ENCODE measurements at regions not wholly inside any gene's neighbourhood (a gene's known extent, or its start where the extent isn't known, plus 50 kb on each side); places are given as distances from the start of the nearest gene placed in this dataset.

DNA sequence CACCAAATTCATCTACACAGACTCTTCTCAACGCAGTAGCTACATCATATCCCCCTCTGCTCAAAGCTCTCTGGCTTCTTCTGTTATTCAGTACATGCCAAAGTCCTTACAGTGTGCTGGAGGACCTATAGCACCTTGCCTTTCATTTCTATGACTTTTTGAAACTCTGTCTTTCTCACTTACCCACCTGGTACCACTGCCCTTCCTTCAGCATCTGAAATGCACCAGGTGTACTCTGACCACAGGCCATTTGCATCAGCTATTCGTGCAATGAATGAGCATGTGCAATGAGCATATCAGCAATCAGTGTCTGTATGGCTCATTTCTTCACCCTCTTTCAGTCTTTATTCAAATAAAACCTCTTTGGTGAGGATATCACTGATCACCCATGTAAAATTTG lies 399.9 kb downstream of the RAB28 start:
- DNase-seq (ENCODE audit: extremely low read depth, low read depth): no peak
- H3K4me3 ChIP-seq (replicated peaks; ENCODE audit: low read depth, low read length): no peak overlapping the region
- TF ChIP-seq, protein P1, sequence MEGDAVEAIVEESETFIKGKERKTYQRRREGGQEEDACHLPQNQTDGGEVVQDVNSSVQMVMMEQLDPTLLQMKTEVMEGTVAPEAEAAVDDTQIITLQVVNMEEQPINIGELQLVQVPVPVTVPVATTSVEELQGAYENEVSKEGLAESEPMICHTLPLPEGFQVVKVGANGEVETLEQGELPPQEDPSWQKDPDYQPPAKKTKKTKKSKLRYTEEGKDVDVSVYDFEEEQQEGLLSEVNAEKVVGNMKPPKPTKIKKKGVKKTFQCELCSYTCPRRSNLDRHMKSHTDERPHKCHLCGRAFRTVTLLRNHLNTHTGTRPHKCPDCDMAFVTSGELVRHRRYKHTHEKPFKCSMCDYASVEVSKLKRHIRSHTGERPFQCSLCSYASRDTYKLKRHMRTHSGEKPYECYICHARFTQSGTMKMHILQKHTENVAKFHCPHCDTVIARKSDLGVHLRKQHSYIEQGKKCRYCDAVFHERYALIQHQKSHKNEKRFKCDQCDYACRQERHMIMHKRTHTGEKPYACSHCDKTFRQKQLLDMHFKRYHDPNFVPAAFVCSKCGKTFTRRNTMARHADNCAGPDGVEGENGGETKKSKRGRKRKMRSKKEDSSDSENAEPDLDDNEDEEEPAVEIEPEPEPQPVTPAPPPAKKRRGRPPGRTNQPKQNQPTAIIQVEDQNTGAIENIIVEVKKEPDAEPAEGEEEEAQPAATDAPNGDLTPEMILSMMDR (IDR thresholded peaks at IDR 0.05; ENCODE audit: low read depth, low read length, missing control alignments): no peak

DNA sequence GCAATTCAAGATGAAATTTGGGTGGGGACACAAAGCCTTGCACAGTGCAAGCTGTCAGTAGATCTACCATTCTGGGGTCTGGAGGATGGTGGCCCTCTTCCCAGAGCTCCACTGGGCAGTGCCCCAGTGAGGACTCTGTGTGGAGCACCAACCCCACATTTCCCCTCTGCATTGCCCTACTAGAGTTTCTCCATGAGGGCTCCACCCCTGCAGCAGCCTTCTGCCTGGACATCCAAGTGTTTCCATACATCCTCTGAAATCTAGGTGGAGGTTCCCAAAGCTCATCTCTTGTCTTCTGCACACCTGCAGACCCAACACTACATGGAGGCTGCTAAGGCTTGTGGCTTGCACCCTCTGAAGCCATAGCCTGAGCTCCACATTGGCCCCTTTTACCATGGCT lies 402.3 kb downstream of the RAB28 start:
- no peak overlapping the region for H3K4me3 ChIP-seq (replicated peaks; ENCODE audit: low read depth, low read length)
- TF ChIP-seq, protein P1 (IDR thresholded peaks at IDR 0.05; ENCODE audit: low read depth, low read length, missing control alignments): no peak
- no peak for DNase-seq (ENCODE audit: extremely low read depth, low read depth)

DNA sequence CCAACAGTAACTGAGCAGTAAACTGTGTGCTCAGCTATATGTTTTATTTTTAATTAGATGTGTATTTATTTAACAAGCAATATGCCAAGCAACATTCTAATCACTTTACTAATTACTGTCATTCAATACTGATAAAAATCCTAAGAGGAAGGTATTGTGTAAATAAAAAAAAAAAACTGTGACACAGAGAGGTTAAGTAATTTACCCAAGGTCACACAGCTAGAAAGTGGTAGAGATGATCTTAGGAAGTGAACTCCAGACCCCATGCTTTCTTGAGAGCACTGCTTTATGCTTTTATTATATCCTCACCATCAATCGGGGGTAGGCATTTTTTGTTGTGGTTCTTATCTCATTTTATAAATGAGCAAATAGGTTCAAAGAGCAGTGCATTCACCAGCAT lies 417.1 kb downstream of the RAB28 start:
- H3K4me3 ChIP-seq (replicated peaks; ENCODE audit: low read depth, low read length): no peak overlapping the region
- TF ChIP-seq, protein P1 (IDR thresholded peaks at IDR 0.05; ENCODE audit: low read depth, low read length, missing control alignments): no peak
- DNase-seq (ENCODE audit: extremely low read depth, low read depth): no peak

DNA sequence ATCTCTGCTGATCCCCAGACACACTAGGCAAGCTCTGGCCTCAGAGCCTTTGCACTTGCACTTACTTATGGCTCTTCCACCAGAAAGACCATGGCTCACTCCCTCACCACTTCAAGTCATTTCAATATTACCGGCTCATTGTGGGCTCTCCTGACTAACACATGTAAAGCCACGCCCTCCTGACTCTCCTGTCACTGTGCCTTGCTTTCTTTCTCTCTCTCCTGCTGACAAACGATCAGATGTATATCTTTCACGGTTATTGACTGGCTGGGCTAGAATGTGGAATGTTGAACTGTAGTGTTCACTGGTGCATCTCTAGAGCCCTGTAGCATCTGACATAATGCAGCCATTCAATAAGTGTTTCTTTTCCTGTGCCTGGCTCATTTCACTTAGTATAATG lies 425.1 kb downstream of the RAB28 start:
- no peak overlapping the region for H3K4me3 ChIP-seq (replicated peaks; ENCODE audit: low read depth, low read length)
- DNase-seq (ENCODE audit: extremely low read depth, low read depth): no peak
- TF ChIP-seq, protein P1 (IDR thresholded peaks at IDR 0.05; ENCODE audit: low read depth, low read length, missing control alignments): no peak

DNA sequence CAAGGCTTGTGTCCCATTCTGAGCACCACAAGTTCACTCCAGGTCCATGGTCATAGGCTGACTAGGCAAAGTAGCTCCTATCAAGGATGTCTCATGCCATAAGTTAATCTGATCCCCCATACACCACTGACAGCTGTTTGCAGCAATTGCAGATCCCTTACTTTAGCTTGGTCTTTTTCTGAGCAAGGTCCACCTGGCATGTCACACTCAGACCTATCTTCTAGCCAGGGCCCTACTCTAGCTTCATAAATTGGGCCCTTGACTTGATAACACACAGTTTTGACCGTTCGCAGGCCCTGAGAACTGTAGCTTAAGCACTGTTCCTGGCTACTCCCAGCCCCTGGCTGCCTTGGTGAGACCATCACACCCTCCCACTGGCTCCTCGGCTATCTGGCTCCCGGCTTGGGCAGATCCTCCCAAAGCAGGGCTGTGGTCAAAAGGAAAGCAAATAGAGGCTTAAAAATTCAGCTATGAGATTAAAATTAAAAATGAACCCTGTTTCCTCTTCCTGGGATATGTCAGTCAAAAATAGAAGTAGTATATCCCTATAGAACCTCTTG lies 427.4 kb downstream of the RAB28 start:
- no peak for DNase-seq (ENCODE audit: extremely low read depth, low read depth)
- TF ChIP-seq, protein P1 (IDR thresholded peaks at IDR 0.05; ENCODE audit: low read depth, low read length, missing control alignments): no peak
- no peak overlapping the region for H3K4me3 ChIP-seq (replicated peaks; ENCODE audit: low read depth, low read length)

DNA sequence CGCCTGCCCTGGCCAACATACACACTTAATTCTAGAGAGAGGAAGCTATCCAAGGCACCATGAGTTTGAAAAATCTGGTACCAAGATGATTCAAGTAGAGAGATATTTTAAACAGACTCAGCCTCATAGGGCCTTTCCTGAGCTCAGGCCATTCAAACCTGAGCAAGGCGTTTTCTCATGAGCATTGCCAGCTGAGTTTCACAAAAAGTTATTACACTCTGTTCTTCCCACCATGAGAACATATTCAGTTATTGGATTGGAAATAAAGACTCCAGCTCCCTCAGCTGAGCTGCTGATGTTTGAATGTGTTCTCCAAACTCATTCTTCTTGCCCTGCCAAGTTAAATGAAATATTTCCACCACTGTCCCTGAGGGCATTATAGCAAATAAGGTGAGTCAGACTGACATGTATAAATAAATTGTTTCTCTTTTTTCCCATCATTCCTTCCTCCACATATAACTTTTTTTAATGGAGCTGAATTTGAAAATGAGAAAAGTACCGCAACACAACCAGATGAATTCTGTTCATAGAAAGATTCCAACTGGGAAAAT lies 429.6 kb downstream of the RAB28 start:
- no peak for DNase-seq (ENCODE audit: extremely low read depth, low read depth)
- TF ChIP-seq, protein P1 (IDR thresholded peaks at IDR 0.05; ENCODE audit: low read depth, low read length, missing control alignments): no peak

DNA sequence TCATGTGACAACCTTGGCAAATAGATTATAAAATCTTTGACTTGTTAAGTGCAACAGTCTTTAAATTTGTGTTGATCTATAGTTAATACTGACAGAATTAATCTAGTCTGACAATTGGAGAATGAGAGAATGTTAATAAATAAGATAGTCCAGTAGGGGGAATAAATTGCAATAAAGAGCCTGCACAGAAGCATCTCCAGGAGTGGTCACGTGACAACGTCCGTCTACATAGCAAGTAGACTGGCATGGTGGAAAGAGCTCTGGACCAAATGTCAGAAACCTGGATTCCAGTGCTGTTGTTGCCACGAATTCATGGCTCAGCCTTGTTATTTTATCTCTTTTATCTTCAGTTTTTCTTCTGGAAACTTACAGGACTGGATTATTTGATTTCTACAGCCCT lies 436.5 kb downstream of the RAB28 start:
- no peak overlapping the region for H3K4me3 ChIP-seq (replicated peaks; ENCODE audit: low read depth, low read length)
- TF ChIP-seq, protein P1 (IDR thresholded peaks at IDR 0.05; ENCODE audit: low read depth, low read length, missing control alignments): no peak
- no peak for DNase-seq (ENCODE audit: extremely low read depth, low read depth)

More for the DNA sequence above, 429.6 kb downstream of the RAB28 start:
- H3K4me3 ChIP-seq (replicated peaks; ENCODE audit: low read depth, low read length): no peak overlapping the region

Measured in HFF-Myc (cell line).